ENCODE measurements at regions not wholly inside any gene's neighbourhood (a gene's known extent, or its start where the extent isn't known, plus 50 kb on each side); places are given as distances from the start of the nearest gene placed in this dataset.

DNA sequence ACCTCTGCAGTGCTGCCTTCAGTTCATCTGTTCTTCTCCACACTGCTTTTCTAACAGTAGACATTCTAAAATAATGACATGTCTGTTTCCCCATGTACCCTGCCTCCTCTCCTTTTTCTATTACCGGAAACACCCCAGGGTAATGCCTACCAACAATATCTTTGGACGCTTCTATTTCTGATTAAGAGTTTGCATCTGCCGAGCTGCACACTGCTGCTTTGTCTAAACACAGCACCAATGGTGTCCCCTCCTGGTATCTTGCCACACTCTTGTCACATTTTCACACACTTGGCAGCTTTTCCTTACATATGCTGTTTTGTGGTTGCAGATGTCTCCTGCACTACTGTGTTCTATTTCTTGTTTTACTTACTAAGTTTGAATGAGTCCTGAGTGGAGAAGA, 288.8 kb downstream of the GRIA2 start:
- Mint-ChIP-seq H3K27me3 (ENCODE audit: low read depth in 2 of 2) (no peaks in the 10 kb centered on the region), H3K9me3 (peaks cover 12 to 16% of the 10 kb centered on the region in 2 donors), H3K4me3 (no peak overlapping the region), H3K36me3 (no peaks in the 10 kb centered on the region), H3K27ac (no peak overlapping the region), H3K4me1 (no peaks in the 10 kb centered on the region)
- Histone ChIP-seq H3K9me3 (ENCODE audit: control insufficient read depth, insufficient read depth, low read length) (peaks cover 8% of the 10 kb centered on the region), H3K27ac (ENCODE audit: low read length) (no peak overlapping the region), H3K27me3 (ENCODE audit: control insufficient read depth, insufficient read depth, low read length) (no peaks in the 10 kb centered on the region), H3K36me3 (ENCODE audit: control insufficient read depth, insufficient read depth, low read length) (no peaks in the 10 kb centered on the region), H3K4me3 (ENCODE audit: low read length) (no peak overlapping the region), H3K4me1 (ENCODE audit: control insufficient read depth, insufficient read depth, low read length) (no peaks in the 10 kb centered on the region)
- intact Hi-C loops (cut with micrococcal nuclease): no loop called here
- WGBS (ENCODE audit: insufficient coverage): 83% methylated on average over 3 of the region's 3 CpGs
- TF ChIP-seq, protein P1, sequence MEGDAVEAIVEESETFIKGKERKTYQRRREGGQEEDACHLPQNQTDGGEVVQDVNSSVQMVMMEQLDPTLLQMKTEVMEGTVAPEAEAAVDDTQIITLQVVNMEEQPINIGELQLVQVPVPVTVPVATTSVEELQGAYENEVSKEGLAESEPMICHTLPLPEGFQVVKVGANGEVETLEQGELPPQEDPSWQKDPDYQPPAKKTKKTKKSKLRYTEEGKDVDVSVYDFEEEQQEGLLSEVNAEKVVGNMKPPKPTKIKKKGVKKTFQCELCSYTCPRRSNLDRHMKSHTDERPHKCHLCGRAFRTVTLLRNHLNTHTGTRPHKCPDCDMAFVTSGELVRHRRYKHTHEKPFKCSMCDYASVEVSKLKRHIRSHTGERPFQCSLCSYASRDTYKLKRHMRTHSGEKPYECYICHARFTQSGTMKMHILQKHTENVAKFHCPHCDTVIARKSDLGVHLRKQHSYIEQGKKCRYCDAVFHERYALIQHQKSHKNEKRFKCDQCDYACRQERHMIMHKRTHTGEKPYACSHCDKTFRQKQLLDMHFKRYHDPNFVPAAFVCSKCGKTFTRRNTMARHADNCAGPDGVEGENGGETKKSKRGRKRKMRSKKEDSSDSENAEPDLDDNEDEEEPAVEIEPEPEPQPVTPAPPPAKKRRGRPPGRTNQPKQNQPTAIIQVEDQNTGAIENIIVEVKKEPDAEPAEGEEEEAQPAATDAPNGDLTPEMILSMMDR (IDR thresholded peaks at IDR 0.05): no peak
- ATAC-seq: no peak
- DNase-seq: no peak

DNA sequence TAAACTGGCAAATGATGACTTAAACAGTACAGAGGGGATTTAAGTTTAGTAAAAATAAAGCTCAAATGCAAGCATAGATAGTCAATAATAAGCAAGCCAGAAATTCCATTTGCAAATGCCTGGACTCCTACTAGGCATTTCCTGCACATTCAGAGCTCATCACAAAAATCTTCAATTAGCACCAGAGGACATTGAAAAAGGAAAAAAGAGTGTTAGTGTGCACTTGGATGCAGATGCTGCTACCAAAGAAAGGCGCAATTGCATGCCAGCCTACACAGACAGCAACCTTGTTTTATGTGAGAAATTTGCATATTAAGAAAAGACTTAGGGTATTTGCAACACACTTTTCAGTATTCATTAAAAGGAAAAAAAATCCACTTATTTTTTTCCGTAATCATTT, 282.1 kb downstream of the GRIA2 start:
- intact Hi-C loops (cut with micrococcal nuclease): no loop called here
- WGBS (ENCODE audit: insufficient coverage): 88% methylated on average over 1 of the region's 2 CpGs

DNA sequence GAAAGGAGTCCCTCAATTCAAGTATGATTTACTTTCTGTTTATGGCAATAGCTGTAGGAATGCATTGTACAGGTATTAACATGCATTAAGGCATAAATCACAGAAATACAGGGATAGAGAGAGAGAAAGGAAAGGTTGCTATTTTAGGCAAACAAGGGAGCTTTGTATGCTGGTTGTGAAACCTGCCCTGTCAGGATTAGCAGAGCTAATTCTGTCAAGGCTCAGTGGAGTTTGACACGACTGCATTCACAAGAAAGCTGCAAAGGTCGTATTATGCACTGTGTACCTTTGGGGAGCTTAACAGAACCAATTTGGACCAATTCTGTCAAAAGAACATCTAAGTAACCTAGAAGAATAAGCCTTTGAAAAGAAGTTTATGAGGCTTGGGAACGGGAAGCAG, 239.3 kb downstream of the GRIA2 start:
- TF ChIP-seq, protein P1 (IDR thresholded peaks at IDR 0.05): no peak
- H3K9me3 Mint-ChIP-seq: peaks cover 16 to 30% of the 10 kb centered on the region in 2 donors
- peaks cover 11% of the 10 kb centered on the region for H3K36me3 Mint-ChIP-seq
- H3K4me1 Mint-ChIP-seq: no peaks in the 10 kb centered on the region
- WGBS (ENCODE audit: insufficient coverage): 66% methylated on average over 3 of the region's 3 CpGs
- Histone ChIP-seq H3K27me3 (ENCODE audit: control insufficient read depth, insufficient read depth, low read length) (no peaks in the 10 kb centered on the region), H3K27ac (ENCODE audit: low read length) (no peak overlapping the region), H3K9me3 (ENCODE audit: control insufficient read depth, insufficient read depth, low read length) (no peaks in the 10 kb centered on the region), H3K4me1 (ENCODE audit: control insufficient read depth, insufficient read depth, low read length) (no peaks in the 10 kb centered on the region), H3K36me3 (ENCODE audit: control insufficient read depth, insufficient read depth, low read length) (no peaks in the 10 kb centered on the region), H3K4me3 (ENCODE audit: low read length) (no peak overlapping the region)
- intact Hi-C loops (cut with micrococcal nuclease): no loop called here
- no peak overlapping the region for H3K4me3 Mint-ChIP-seq
- ATAC-seq (no peak), DNase-seq (no peak)
- no peaks in the 10 kb centered on the region for H3K27me3 Mint-ChIP-seq (ENCODE audit: low read depth in 2 of 2)
- no peak overlapping the region for H3K27ac Mint-ChIP-seq

More for the DNA sequence above, 282.1 kb downstream of the GRIA2 start:
- Histone ChIP-seq H3K4me1 (ENCODE audit: control insufficient read depth, insufficient read depth, low read length) (no peaks in the 10 kb centered on the region), H3K27ac (ENCODE audit: low read length) (no peak overlapping the region), H3K4me3 (ENCODE audit: low read length) (no peak overlapping the region), H3K36me3 (ENCODE audit: control insufficient read depth, insufficient read depth, low read length) (no peaks in the 10 kb centered on the region), H3K27me3 (ENCODE audit: control insufficient read depth, insufficient read depth, low read length) (no peaks in the 10 kb centered on the region), H3K9me3 (ENCODE audit: control insufficient read depth, insufficient read depth, low read length) (peaks cover 7% of the 10 kb centered on the region)
- Mint-ChIP-seq H3K27me3 (ENCODE audit: low read depth in 2 of 2) (no peaks in the 10 kb centered on the region), H3K36me3 (no peaks in the 10 kb centered on the region), H3K4me3 (no peak overlapping the region), H3K4me1 (no peaks in the 10 kb centered on the region), H3K9me3 (peaks cover 13 to 17% of the 10 kb centered on the region in 2 donors), H3K27ac (no peak overlapping the region)
- ATAC-seq: no peak
- TF ChIP-seq, protein P1 (IDR thresholded peaks at IDR 0.05): no peak
- no peak for DNase-seq

DNA sequence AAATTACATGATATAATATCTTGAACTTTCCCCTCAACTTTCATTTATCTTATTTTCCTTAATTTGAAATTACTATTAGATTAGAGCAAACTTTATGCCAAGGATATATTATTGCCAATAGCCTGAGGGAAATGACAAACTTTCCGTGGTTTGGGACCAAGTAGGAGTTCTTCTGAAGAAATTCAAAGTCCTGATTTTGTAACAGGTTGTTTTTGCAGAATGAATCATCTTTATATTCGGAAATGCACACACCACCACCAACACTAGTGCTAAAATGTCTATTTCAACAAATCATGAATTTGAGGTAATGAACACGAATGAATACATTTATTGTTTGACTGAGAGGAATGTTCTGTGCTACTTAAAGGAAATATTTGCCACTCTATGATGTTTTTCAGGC, 226.7 kb downstream of the GRIA2 start:
- Mint-ChIP-seq H3K4me3 (no peak overlapping the region), H3K27me3 (ENCODE audit: low read depth in 2 of 2) (no peaks in the 10 kb centered on the region), H3K4me1 (no peaks in the 10 kb centered on the region), H3K27ac (no peak overlapping the region), H3K9me3 (peaks cover 3 to 7% of the 10 kb centered on the region in 2 donors), H3K36me3 (peaks cover 7% of the 10 kb centered on the region)
- H3K9me3 ChIP-seq (ENCODE audit: control insufficient read depth, insufficient read depth, low read length): peaks cover 14% of the 10 kb centered on the region
- TF ChIP-seq, protein P1 (IDR thresholded peaks at IDR 0.05): no peak
- DNase-seq (no peak), ATAC-seq (no peak)
- no CpG with 5 or more reads among the region's 3 CpGs for WGBS (ENCODE audit: insufficient coverage)
- no peak overlapping the region for H3K27ac ChIP-seq (ENCODE audit: low read length)
- intact Hi-C loops (cut with micrococcal nuclease): no loop called here
- no peak overlapping the region for H3K4me3 ChIP-seq (ENCODE audit: low read length)
- no peaks in the 10 kb centered on the region for H3K27me3 ChIP-seq (ENCODE audit: control insufficient read depth, insufficient read depth, low read length)
- H3K36me3 ChIP-seq (ENCODE audit: control insufficient read depth, insufficient read depth, low read length): no peaks in the 10 kb centered on the region
- H3K4me1 ChIP-seq (ENCODE audit: control insufficient read depth, insufficient read depth, low read length): no peaks in the 10 kb centered on the region
